ENCODE measurements at regions not wholly inside any gene's neighbourhood (a gene's known extent, or its start where the extent isn't known, plus 50 kb on each side); places are given as distances from the start of the nearest gene placed in this dataset.

DNA sequence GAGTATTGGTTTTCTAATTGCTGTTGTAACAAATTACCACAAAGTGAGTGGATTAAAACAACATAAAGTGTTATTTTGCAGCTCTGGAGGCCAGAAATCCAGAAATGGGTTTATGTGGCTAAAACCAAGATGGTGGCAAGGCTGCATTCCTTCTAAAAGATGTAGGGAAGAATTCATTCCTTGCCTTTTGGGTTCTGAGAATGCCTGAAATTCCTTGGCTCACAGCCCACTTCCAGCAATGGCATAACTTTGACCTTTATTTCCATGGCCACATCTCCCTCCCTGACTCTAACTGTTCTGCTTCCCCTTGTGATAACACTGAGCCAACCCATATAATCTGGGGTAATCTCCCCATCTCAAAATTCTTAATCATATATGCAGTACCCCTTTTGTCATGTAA lies 269.6 kb upstream of the RPL38 start:
- Mint-ChIP-seq H3K36me3 (ENCODE audit: insufficient read depth, unreplicated experiment) (no peaks in the 10 kb centered on the region), H3K4me1 (ENCODE audit: insufficient read depth, unreplicated experiment) (no peaks in the 10 kb centered on the region), H3K4me3 (ENCODE audit: unreplicated experiment) (no peak overlapping the region), H3K9me3 (ENCODE audit: unreplicated experiment) (no peaks in the 10 kb centered on the region), H3K27ac (ENCODE audit: low read depth, unreplicated experiment) (no peak overlapping the region), H3K27me3 (ENCODE audit: insufficient read depth, unreplicated experiment) (peaks cover 57% of the 10 kb centered on the region)
- BruUV-seq (replicated peaks): no TSS peak
- TF ChIP-seq, protein P1, sequence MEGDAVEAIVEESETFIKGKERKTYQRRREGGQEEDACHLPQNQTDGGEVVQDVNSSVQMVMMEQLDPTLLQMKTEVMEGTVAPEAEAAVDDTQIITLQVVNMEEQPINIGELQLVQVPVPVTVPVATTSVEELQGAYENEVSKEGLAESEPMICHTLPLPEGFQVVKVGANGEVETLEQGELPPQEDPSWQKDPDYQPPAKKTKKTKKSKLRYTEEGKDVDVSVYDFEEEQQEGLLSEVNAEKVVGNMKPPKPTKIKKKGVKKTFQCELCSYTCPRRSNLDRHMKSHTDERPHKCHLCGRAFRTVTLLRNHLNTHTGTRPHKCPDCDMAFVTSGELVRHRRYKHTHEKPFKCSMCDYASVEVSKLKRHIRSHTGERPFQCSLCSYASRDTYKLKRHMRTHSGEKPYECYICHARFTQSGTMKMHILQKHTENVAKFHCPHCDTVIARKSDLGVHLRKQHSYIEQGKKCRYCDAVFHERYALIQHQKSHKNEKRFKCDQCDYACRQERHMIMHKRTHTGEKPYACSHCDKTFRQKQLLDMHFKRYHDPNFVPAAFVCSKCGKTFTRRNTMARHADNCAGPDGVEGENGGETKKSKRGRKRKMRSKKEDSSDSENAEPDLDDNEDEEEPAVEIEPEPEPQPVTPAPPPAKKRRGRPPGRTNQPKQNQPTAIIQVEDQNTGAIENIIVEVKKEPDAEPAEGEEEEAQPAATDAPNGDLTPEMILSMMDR (IDR thresholded peaks at IDR 0.05; ENCODE audit: unreplicated experiment): no peak
- intact Hi-C loops (cut with micrococcal nuclease): no loop called here
- ChIA-PET CTCF (interaction anchor here (1.2 kb wide), 1 partner anchor 15 kb away, joined by 3 read pairs; no protein-coding TSS in a partner anchor), POLR2A (interaction anchor here (1.4 kb wide), 1 partner anchor 8 kb away, joined by 3 read pairs; no protein-coding TSS in a partner anchor)
- no peak for DNase-seq (ENCODE audit: unreplicated experiment)

DNA sequence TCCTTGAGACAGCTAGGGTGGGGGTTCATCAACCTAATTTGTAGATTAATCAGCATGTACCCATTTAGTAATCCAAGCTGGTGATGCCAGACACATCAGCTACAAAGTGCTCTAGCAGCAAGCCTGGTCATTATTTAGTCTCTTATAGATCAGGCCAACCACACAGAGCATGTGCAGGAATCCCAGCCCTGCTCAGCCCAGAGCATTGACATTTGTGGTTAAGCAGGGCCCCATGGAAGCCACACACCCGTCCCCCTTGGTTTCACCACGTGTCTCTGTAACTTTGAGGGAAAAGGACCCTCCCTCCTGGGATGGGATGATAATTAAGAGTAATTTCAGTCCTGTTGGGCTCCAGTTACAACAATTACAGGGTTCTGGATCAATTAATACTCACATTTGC lies 268.8 kb upstream of the RPL38 start:
- H3K4me3 Mint-ChIP-seq (ENCODE audit: unreplicated experiment): no peak overlapping the region
- H3K27me3 Mint-ChIP-seq (ENCODE audit: insufficient read depth, unreplicated experiment): peaks cover 60% of the 10 kb centered on the region
- ChIA-PET POLR2A (no interaction called here), CTCF (interaction anchor here (1.2 kb wide), 1 partner anchor 14 kb away, joined by 3 read pairs; no protein-coding TSS in a partner anchor)
- no TSS peak for BruUV-seq (replicated peaks)
- no peaks in the 10 kb centered on the region for H3K36me3 Mint-ChIP-seq (ENCODE audit: insufficient read depth, unreplicated experiment)
- DNase-seq (ENCODE audit: unreplicated experiment): no peak
- H3K4me1 Mint-ChIP-seq (ENCODE audit: insufficient read depth, unreplicated experiment): no peaks in the 10 kb centered on the region
- TF ChIP-seq, protein P1 (IDR thresholded peaks at IDR 0.05; ENCODE audit: unreplicated experiment): no peak
- no peaks in the 10 kb centered on the region for H3K9me3 Mint-ChIP-seq (ENCODE audit: unreplicated experiment)
- intact Hi-C loops (cut with micrococcal nuclease): no loop called here
- H3K27ac Mint-ChIP-seq (ENCODE audit: low read depth, unreplicated experiment): no peak overlapping the region

DNA sequence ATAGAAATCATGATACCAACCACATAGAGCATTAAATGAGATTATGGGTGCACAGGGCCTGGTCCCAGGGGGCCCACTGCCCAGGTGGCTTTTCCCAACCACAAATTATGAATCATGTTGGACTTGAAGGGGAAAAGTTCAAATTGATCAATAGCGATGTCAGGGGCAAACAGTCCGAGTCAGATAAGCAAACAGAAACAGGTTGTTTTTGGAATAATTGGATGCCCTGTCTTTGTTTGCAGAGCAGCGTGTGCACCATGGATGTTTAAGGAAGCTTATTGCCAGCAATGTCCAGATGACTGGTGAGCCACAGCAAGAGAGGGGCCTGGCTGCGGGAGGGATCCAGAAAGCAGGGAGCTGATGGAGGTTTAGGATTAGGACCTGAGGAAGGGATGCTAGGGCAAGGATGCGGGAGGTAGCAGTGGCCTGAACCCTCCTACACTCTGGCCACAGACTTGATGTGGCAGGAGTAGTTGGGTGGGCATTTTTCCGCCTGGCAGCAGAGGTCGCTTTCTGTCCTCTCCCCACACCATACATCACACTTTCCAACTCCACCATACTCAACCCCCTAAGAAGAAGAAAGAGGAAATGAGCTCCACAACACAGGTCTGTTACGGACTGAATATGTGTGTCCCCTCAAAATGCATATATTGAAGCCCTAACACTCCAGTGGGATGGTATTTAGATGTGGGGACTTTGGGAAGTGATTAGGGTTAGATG lies 266.4 kb upstream of the RPL38 start:
- no peak overlapping the region for H3K27ac Mint-ChIP-seq (ENCODE audit: low read depth, unreplicated experiment)
- POLR2A ChIA-PET: no interaction called here

DNA sequence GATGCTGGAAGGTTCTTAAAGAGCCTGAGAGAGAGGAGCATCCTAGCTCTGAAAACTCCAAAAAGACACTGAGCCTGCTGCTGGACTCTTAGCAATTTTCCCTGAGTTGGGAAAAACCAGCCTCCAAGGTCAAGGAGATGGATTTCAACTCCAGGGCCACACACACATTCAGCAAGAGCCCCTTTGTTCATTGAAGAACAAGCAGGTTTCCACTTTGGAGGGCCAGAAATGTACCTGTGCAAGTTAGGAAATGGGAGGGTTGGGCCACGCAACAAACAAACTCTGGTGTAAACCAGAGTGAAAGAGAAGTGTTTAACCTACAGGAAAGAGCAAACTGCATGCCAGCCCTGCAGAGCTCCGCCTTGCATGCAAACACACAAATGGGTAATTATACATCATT lies 264.8 kb upstream of the RPL38 start:
- Mint-ChIP-seq H3K4me1 (ENCODE audit: insufficient read depth, unreplicated experiment) (no peaks in the 10 kb centered on the region), H3K27me3 (ENCODE audit: insufficient read depth, unreplicated experiment) (peaks cover 50% of the 10 kb centered on the region), H3K9me3 (ENCODE audit: unreplicated experiment) (no peaks in the 10 kb centered on the region), H3K36me3 (ENCODE audit: insufficient read depth, unreplicated experiment) (no peaks in the 10 kb centered on the region), H3K27ac (ENCODE audit: low read depth, unreplicated experiment) (no peak overlapping the region), H3K4me3 (ENCODE audit: unreplicated experiment) (no peak overlapping the region)
- intact Hi-C loops (cut with micrococcal nuclease): no loop called here
- TF ChIP-seq, protein P1 (IDR thresholded peaks at IDR 0.05; ENCODE audit: unreplicated experiment): no peak
- ChIA-PET POLR2A (no interaction called here), CTCF (interaction anchor here (0.7 kb wide), 1 partner anchor 1047 kb away, joined by 3 read pairs; no protein-coding TSS in a partner anchor)
- BruUV-seq (replicated peaks): no TSS peak
- no peak for DNase-seq (ENCODE audit: unreplicated experiment)

More for the DNA sequence above, 266.4 kb upstream of the RPL38 start:
- TF ChIP-seq, protein P1 (IDR thresholded peaks at IDR 0.05; ENCODE audit: unreplicated experiment): no peak
- intact Hi-C loops (cut with micrococcal nuclease): no loop called here
- no peak for DNase-seq (ENCODE audit: unreplicated experiment)
- CTCF ChIA-PET: no interaction called here
- no peaks in the 10 kb centered on the region for H3K36me3 Mint-ChIP-seq (ENCODE audit: insufficient read depth, unreplicated experiment)
- H3K4me1 Mint-ChIP-seq (ENCODE audit: insufficient read depth, unreplicated experiment): no peaks in the 10 kb centered on the region
- no peaks in the 10 kb centered on the region for H3K9me3 Mint-ChIP-seq (ENCODE audit: unreplicated experiment)
- no peak overlapping the region for H3K4me3 Mint-ChIP-seq (ENCODE audit: unreplicated experiment)
- no TSS peak for BruUV-seq (replicated peaks)
- H3K27me3 Mint-ChIP-seq (ENCODE audit: insufficient read depth, unreplicated experiment): peaks cover 64% of the 10 kb centered on the region
